ENCODE measurements at regions not wholly inside any gene's neighbourhood (a gene's known extent, or its start where the extent isn't known, plus 50 kb on each side); places are given as distances from the start of the nearest gene placed in this dataset.
"Not testable (repeated sequence)": the region's sequence is repeated elsewhere in the genome, so short reads cannot be mapped to it uniquely, and the experiment has no call there.

GRCh38 chr5:62084391-62084790, 221.6 kb upstream of the KIF2A start:
- DNase-seq (ENCODE audit: low spot score) (no peak), FAIRE-seq (no peak)

GRCh38 chr5:62090953-62091352, 215.1 kb upstream of the KIF2A start:
- FAIRE-seq (no peak), DNase-seq (ENCODE audit: low spot score) (no peak)

GRCh38 chr5:62093411-62093810, 212.6 kb upstream of the KIF2A start:
- DNase-seq (ENCODE audit: low spot score) = no peak
- no peak for FAIRE-seq

DNA sequence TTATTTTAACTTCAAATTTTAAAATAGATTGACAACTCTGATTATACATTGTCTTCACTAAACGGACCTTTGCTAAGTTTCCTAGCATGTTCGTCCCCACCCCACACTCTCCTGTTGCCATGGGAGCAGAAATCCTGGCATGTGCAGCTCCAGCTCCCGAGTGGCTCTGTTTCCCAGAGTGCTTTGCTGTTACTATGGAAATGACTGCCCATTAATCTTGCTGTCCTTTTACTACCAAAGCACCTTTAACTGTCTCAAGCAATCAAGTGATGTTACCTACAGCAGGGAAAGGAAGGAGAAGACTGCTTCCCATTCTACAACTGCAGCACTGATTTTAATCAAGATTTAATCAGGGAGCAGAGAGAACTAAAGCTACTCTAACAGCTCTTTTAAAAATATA, 212.0 kb upstream of the KIF2A start:
- FAIRE-seq (no peak), DNase-seq (ENCODE audit: low spot score) (peak; percentile 16)

GRCh38 chr5:62097361-62097760, 208.6 kb upstream of the KIF2A start:
- FAIRE-seq = no peak

DNA sequence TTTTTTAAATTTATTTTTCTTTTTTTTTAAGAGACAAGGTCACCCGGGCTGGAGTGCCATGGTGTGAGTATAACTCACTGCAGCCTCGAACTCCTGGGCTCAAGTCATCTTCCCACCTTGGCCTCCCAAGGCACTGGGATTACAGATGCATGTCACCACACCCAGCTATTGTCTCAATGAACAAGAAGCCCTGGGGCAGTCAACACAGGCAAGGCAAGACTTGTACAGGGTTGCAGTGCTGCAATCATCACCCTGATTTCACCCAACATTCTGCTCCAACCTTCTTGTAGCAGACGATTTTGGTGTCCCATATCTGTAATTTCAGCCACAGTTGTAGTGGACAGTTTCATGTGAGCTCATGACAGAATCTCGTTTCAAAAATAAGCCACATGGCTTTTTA, 205.8 kb upstream of the KIF2A start:
- no peak for DNase-seq (ENCODE audit: low spot score)
- FAIRE-seq = no peak

More at GRCh38 chr5:62097361-62097760, 208.6 kb upstream of the KIF2A start:
- no peak for DNase-seq (ENCODE audit: low spot score)

- DNase-seq (ENCODE audit: low spot score); FAIRE-seq: not testable (repeated sequence)
These were observed 202.1 kb upstream of the KIF2A start for GRCh38 chr5:62103863-62104262.

GRCh38 chr5:62111428-62111827, 194.6 kb upstream of the KIF2A start:
- FAIRE-seq (no peak), DNase-seq (ENCODE audit: low spot score) (no peak)

- DNase-seq (ENCODE audit: low spot score) (no peak), FAIRE-seq (no peak)
These were observed 193.2 kb upstream of the KIF2A start for GRCh38 chr5:62112689-62113228.

- DNase-seq (ENCODE audit: low spot score) = no peak
- no peak for FAIRE-seq
These were observed 191.0 kb upstream of the KIF2A start for GRCh38 chr5:62115014-62115413.

- DNase-seq (ENCODE audit: low spot score) (no peak), FAIRE-seq (no peak)
These were observed 181.7 kb upstream of the KIF2A start for GRCh38 chr5:62124266-62124665.

GRCh38 chr5:62126090-62126489, 179.9 kb upstream of the KIF2A start:
- FAIRE-seq (no peak), DNase-seq (ENCODE audit: low spot score) (no peak)

GRCh38 chr5:62127098-62127736, 178.8 kb upstream of the KIF2A start:
- FAIRE-seq = no peak
- DNase-seq (ENCODE audit: low spot score) = no peak

DNA sequence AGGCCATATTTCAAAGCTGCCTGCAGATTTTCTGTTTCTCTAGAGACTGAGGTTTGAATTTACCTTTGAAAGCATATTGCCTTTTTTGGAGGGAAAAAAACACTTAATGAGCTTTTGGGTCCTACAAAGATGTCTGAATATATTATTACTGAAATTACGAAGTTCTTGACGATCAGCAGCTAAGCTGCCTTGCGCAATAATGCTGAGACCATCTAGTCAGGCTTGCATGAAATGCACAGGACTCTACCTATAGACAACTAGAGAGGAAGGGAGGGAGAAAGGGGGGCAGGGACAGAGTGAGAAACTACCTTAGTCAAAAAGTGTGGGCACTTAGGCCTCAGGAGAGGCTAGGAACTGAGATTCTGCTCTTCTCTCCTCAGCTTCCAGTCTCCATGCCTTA, 175.9 kb upstream of the KIF2A start:
- no peak for DNase-seq (ENCODE audit: low spot score)

GRCh38 chr5:62132276-62132675, 173.7 kb upstream of the KIF2A start:
- DNase-seq (ENCODE audit: low spot score) (no peak), FAIRE-seq (no peak)

More for the DNA sequence above, 175.9 kb upstream of the KIF2A start:
- no peak for FAIRE-seq

DNA sequence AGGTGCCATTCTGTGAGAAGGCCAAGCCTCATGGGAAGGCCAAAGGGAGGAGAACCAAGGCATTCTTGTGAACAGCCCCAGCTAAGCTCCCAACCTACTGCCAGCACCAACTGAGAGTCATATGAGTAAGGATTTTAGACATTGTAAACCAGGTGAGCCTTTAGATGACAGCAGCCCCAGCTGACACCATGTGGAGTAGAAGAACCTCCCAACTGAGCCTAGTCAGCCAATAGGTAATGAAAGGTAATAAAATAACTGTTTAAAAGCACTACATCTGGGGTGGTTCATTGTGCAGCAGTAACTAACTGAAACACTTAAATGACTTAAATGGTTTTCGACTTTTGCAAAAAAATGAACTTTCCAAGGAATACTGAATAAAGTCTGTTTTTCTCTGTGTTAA, 172.6 kb upstream of the KIF2A start:
- DNase-seq (ENCODE audit: low spot score) = no peak
- FAIRE-seq = no peak

DNA sequence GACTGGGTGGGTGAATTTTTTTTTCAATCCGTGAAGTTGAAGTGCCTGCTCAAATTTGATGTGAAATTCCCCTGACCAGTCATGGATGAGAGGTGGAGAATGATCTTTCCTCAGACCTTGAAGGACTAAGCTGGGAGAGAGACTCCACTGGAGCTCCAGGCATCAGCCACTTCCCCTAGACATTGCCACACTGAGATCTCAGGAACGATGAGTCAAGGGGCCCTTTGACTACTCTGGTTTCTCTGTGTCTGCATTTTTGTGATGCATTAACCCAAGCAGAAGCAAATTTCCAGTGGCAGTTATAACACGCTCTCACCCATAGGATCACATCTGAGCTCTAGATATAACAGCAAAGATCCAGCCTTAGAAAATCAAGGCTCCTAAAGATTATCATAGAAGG, 171.2 kb upstream of the KIF2A start:
- DNase-seq (ENCODE audit: low spot score) (peak; percentile 31), FAIRE-seq (no peak)

DNA sequence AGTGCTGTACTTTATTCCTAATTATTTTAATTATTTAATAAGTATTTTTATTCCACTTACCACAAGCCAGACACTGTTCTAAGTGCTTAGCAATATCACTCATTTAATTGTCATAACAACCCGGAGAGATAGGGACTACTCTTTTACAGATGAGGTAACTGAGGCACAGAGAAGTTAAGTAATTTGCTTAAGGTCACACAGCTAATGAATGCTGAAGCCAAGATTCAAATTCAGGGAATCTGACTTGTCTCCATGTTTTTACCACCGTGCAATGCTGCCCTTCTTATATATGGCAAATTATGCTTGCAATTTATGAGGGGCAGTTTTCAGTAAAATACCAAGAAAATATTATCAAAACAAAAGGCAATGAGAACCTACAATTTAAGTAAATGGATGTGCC, 168.4 kb upstream of the KIF2A start:
- DNase-seq (ENCODE audit: low spot score) (no peak), FAIRE-seq (no peak)

DNA sequence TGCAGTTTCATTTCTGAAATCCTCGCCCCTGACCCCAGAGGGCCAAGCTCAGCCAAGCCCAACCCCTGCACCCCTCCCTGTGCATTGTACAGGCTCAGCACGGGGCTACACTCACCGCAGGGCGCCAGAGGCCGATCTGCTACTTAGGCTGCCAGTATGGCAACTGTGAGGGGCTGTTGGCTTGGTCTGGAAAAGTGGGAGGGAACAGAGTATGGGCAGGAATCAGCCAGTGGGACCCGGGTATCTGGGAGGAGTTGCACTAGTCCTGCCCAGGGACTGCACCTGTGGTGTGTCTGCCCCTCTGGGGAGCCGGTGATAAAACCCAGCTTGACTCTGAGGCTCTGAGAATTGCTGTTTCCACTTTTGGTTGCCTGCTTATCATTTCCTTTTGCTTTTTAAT, 167.4 kb upstream of the KIF2A start:
- DNase-seq (ENCODE audit: low spot score) (no peak), FAIRE-seq (no peak)

GRCh38 chr5:62139741-62140140, 166.3 kb upstream of the KIF2A start:
- no peak for FAIRE-seq

GRCh38 chr5:62142351-62142750, 163.7 kb upstream of the KIF2A start:
- FAIRE-seq (no peak), DNase-seq (ENCODE audit: low spot score) (no peak)

More at GRCh38 chr5:62139741-62140140, 166.3 kb upstream of the KIF2A start:
- no peak for DNase-seq (ENCODE audit: low spot score)

- no peak for FAIRE-seq
- DNase-seq (ENCODE audit: low spot score) = no peak
These were observed 162.5 kb upstream of the KIF2A start for GRCh38 chr5:62143268-62144229.
